RWPE2 (cell line): ENCODE measurements at regions not wholly inside any gene's neighbourhood (a gene's known extent, or its start where the extent isn't known, plus 50 kb on each side); places are given as distances from the start of the nearest gene placed in this dataset.
A peak's percentile ranks its signal among the peaks of the same experiment; 100 is the strongest.

Experiments used
- ATAC-seq: fragments of 200-7000 bp; cut with Tn5 transposase; 3 replicates; pipeline ENCODE4 v1.9.1; 2021; ENCODE audit warnings: low read depth
- DNase-seq: peaks from one replicate; pipeline ENCODE4 v3.0.0-alpha.2; 2020; ENCODE audit warnings: low spot score
- H3K27ac ChIP-seq: fragments of 450-650 bp; 2 replicates; pipeline ENCODE4 v1.5.1; 2017; ENCODE audit warnings: mild to moderate bottlenecking; ENCODE audit not compliant: poor library complexity, severe bottlenecking
- H3K27me3 ChIP-seq: fragments of 250-450 bp; sonication (Bioruptor Pico); 2 replicates; pipeline ENCODE4 v1.5.1; 2021; ENCODE audit warnings: mild to moderate bottlenecking, moderate library complexity; ENCODE audit not compliant: insufficient read depth, poor library complexity, severe bottlenecking
- H3K36me3 ChIP-seq: fragments of 250-450 bp; sonication (Bioruptor Pico); 2 replicates; pipeline ENCODE4 v1.5.1; 2020; ENCODE audit warnings: low read depth, mild to moderate bottlenecking, moderate library complexity
- H3K4me1 ChIP-seq: fragments of 250-450 bp; sonication (Bioruptor Pico); 2 replicates; pipeline ENCODE4 v1.5.1; 2021; ENCODE audit warnings: mild to moderate bottlenecking, moderate library complexity; ENCODE audit not compliant: insufficient read depth, poor library complexity, severe bottlenecking
- H3K4me3 ChIP-seq: fragments of 250-450 bp; sonication (Bioruptor Pico); 2 replicates; pipeline ENCODE4 v1.5.1; 2021; ENCODE audit warnings: mild to moderate bottlenecking, moderate library complexity; ENCODE audit not compliant: severe bottlenecking
- H3K9me3 ChIP-seq: fragments of 250-450 bp; sonication (Bioruptor Pico); 2 replicates; pipeline ENCODE4 v1.5.1; 2021; ENCODE audit warnings: mild to moderate bottlenecking, moderate library complexity; ENCODE audit not compliant: severe bottlenecking
- TF ChIP-seq, protein P1 (sequence below): fragments of 450-650 bp; IDR thresholded peaks from one replicate; pipeline ENCODE4 v1.5.1; 2017; ENCODE audit warnings: mild to moderate bottlenecking, moderate library complexity; ENCODE audit not compliant: poor library complexity, severe bottlenecking

DNA sequence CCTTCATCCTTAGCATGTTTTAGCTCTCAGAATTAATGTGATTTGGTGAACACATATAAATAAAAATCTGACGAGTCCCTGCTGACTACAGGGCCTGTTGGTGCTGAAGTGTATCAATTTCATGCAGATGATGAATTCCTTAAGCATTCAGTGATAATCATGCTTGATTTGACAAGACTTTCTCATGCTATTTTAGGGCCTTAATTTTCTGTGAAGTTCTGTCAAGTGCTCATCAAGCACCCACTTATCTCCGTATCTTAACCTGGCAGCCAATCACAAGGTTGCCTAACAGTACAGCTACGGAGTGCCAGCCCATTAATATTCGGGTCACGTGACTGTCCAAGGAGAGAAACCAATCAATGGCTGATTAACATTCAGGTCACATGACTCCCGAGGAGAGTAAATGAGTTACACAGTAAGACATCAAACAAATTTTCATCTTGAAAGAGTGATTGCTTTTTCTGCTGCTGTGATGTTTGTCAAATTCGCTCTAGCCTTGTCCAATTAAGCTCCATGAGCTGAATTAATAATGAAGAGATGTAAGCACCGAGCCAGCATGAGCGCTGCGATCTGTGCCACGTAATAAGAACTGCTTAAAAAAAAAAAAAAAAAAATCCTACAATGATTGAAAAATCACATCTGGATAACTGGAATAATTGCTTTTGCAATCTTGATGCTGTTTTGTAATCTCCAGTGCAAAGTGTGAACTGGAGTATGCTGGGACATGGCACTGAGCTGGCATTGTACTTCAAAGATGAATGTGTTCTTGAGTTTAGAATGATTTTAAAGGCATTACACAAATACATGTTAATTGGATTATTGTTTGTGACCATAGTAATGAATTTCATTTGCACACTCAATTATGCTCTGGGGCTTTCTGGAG, 104.3 kb upstream of the SPATA31D4 start:
- no peak for ATAC-seq
- peaks cover 24% of the 10 kb centered on the region for H3K4me1 ChIP-seq

DNA sequence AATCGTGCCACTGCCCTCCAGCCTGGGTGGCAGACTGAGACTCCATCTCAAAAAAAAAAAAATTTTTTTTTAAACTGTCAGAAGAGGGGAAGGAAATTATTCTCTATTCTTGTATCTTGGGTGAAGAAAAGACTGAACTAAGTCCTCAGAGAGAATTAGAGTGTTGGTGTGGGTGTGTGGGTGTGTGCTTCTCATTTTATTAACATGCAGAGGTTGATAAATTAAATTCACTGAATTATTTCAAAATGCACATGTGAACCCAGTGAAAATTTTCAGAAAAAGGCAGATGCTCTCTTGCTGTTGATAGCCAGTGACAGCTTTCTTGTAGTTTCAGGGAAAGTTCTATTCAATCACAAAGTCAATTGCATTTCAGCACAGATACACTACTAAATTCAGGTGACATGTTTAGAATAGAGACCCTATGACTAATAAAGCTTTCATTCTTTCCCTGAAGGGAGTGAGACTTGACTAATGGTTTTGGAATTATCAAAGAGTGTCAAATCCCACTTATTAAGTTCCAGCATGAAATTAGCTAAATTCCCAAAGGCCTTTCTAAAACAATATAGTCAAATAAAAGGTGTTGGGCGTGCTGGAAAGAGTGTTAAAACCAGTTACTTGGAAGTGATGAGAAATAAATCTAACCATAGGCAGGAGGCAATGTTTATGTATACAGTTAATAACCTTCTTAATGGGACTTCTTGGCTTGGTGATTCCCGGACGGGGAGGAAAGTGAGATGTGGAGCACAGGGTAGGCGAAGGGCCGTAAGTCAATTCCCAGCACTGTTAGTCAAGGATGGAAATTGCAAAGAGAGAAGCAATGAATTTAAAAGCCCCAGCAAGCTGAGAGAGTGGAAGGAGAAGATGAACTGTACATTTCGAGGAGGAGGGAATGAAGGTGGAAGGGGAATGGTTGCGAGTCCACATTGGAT, 103.2 kb upstream of the SPATA31D4 start:
- H3K4me1 ChIP-seq, result peaks cover 24% of the 10 kb centered on the region
- peak overlapping the region; percentile 71 for H3K27ac ChIP-seq
- TF ChIP-seq, protein P1, sequence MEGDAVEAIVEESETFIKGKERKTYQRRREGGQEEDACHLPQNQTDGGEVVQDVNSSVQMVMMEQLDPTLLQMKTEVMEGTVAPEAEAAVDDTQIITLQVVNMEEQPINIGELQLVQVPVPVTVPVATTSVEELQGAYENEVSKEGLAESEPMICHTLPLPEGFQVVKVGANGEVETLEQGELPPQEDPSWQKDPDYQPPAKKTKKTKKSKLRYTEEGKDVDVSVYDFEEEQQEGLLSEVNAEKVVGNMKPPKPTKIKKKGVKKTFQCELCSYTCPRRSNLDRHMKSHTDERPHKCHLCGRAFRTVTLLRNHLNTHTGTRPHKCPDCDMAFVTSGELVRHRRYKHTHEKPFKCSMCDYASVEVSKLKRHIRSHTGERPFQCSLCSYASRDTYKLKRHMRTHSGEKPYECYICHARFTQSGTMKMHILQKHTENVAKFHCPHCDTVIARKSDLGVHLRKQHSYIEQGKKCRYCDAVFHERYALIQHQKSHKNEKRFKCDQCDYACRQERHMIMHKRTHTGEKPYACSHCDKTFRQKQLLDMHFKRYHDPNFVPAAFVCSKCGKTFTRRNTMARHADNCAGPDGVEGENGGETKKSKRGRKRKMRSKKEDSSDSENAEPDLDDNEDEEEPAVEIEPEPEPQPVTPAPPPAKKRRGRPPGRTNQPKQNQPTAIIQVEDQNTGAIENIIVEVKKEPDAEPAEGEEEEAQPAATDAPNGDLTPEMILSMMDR, result no peak

More for the DNA sequence above, 104.3 kb upstream of the SPATA31D4 start:
- peak overlapping the region; percentile 71 for H3K27ac ChIP-seq
- TF ChIP-seq, protein P1, result no peak
- no peak for DNase-seq
- no peaks in the 10 kb centered on the region for H3K9me3 ChIP-seq
- H3K4me3 ChIP-seq, result no peak overlapping the region
- no peaks in the 10 kb centered on the region for H3K27me3 ChIP-seq
- no peaks in the 10 kb centered on the region for H3K36me3 ChIP-seq

DNA sequence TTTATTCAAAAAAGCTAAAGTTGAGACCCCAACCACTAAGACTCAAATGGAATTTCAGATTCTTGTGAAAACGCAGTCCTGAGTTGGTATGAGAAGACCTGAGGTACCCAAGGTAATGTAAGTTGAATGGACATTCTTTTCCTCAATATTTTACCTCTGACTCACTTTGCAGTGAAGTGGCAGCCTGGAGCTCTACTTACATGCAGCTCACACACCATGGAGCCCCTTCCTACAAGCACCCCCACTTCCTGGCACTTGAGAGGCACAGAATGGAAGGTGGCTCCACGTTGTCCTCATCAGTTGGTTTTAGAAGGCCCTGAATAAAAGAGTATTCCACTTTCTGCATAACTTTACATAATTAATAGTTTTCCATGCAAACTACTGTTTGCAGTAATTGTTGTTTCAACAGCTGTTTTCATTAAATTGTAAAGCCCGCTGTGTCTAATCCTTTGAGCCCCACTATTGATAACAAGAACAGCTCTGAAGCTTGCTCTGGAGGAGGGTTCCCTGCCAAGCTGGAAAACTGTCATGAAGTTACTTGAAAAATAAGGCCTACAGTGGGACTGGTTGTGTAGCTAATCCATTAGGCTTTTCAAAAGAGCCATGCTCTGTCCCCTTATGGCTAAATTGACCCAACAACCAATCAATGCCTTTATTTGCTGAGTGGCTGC, 102.2 kb upstream of the SPATA31D4 start:
- DNase-seq (no peak), ATAC-seq (peak; percentile 89)
- TF ChIP-seq, protein P1, result no peak
- H3K4me1 ChIP-seq, result peaks cover 24% of the 10 kb centered on the region
- no peaks in the 10 kb centered on the region for H3K9me3 ChIP-seq
- peak overlapping the region; percentile 71 for H3K27ac ChIP-seq
- no peak overlapping the region for H3K4me3 ChIP-seq
- H3K27me3 ChIP-seq, result no peaks in the 10 kb centered on the region
- no peaks in the 10 kb centered on the region for H3K36me3 ChIP-seq

More for the DNA sequence above, 103.2 kb upstream of the SPATA31D4 start:
- H3K9me3 ChIP-seq, result no peaks in the 10 kb centered on the region
- ATAC-seq (peak; percentile 76), DNase-seq (no peak)
- no peak overlapping the region for H3K4me3 ChIP-seq
- H3K27me3 ChIP-seq, result no peaks in the 10 kb centered on the region
- H3K36me3 ChIP-seq, result no peaks in the 10 kb centered on the region

DNA sequence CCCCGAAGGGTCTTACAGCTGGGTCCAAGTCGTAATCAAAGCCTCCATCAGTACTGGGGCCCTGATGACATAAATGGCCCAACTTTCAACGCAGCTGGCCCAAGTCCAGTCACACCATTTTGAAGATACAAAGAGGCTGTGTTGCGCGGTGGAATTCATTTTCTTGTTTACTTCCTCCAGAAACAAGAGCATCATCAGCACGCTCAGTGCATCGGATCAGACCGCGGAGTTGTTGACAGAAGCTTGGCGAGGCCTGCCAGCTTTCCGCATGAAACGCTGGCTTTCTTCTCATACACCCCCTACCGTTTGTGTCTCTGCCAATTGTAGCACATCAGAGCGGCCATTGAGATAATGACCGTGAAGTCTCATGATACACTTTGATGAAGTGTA, 101.7 kb upstream of the SPATA31D4 start:
- Histone ChIP-seq H3K9me3 (no peaks in the 10 kb centered on the region), H3K4me1 (peaks cover 24% of the 10 kb centered on the region), H3K27me3 (no peaks in the 10 kb centered on the region), H3K36me3 (no peaks in the 10 kb centered on the region), H3K27ac (peak overlapping the region; percentile 71), H3K4me3 (no peak overlapping the region)
- DNase-seq (no peak), ATAC-seq (no peak)
- TF ChIP-seq, protein P1, result no peak
